ENCODE measurements at regions not wholly inside any gene's neighbourhood (a gene's known extent, or its start where the extent isn't known, plus 50 kb on each side); places are given as distances from the start of the nearest gene placed in this dataset.
A peak's percentile ranks its signal among the peaks of the same experiment; 100 is the strongest.

DNA sequence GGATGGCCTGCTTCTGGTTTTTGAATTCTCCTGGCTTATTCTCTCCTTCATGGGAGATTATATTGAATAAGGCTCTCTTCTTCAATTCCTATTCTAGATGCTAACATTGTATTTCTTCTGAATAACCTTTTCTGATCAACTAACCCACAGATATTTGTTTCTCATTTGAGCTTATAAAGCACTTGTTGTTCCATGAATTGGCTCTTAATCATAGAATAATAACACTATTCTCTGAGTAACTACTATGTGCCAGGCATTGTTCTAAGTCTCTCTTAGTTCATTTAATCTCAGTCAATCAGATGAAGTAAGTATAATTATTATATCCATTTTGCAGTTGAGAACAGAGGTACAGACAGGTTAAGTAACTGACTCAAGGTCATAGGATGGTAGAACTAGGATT, 136.3 kb upstream of the MLIP start:
- no peaks in the 10 kb centered on the region for H3K27me3 ChIP-seq (ENCODE audit: insufficient read depth, low read length)
- Mint-ChIP-seq H3K27ac (no peak overlapping the region), H3K27me3 (peaks cover 9 to 12% of the 10 kb centered on the region in 2 donors), H3K36me3 (no peaks in the 10 kb centered on the region), H3K9me3 (no peaks in the 10 kb centered on the region), H3K4me1 (no peaks in the 10 kb centered on the region), H3K4me3 (no peak overlapping the region)
- no peak for DNase-seq
- H3K4me1 ChIP-seq (ENCODE audit: insufficient read depth, low read length) = no peaks in the 10 kb centered on the region
- H3K27ac ChIP-seq (ENCODE audit: low read depth, low read length) = no peak overlapping the region
- no peaks in the 10 kb centered on the region for H3K9me3 ChIP-seq (ENCODE audit: control insufficient read depth in 1 of 2, low read length in 2 of 2)
- POLR2A ChIA-PET (ENCODE audit: partially characterized antibody) = no interaction called here
- H3K4me3 ChIP-seq (ENCODE audit: low read length in 2 of 2) = no peak overlapping the region
- H3K36me3 ChIP-seq (ENCODE audit: insufficient read depth, low read length) = no peaks in the 10 kb centered on the region
- CTCF ChIA-PET (ENCODE audit: partially characterized antibody) = no interaction called here
- intact Hi-C loops (cut with micrococcal nuclease) = no loop called here

DNA sequence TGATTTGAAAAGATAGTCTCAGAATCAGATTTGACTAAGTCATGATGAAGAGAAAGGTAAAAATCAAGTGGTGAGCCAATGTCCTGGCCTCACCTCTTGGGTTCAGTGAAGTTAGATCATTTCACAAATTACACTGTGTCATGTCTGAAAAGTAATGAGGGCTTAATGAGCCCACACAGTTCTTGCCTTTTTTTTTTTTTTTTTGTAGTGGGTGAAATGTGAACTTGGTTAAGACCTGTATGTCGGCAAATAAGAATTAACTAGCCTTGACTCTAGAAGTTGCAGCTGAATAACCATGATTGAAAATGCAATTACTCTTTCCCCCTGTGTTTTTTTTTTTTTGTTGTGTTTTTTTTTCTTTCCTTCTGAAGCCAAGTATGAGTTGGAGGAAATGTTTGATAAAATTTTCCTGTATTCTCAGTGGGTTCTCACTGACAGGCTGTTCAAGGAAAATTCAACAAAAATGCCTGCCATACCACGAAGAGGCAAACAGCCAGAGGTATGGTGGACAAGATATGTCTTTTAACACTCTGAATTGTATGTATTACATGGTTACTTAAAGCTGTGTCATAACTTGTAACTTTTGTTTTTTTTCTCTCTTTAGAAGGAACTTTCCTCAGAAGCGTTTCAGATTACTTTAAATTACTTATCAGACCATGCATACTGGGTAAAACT, 135.2 kb upstream of the MLIP start:
- Mint-ChIP-seq H3K9me3 (no peaks in the 10 kb centered on the region), H3K4me1 (no peaks in the 10 kb centered on the region), H3K27me3 (peaks cover 8 to 9% of the 10 kb centered on the region in 2 donors), H3K27ac (no peak overlapping the region), H3K36me3 (no peaks in the 10 kb centered on the region), H3K4me3 (no peak overlapping the region)
- ChIA-PET CTCF (ENCODE audit: partially characterized antibody) (interaction anchor here (0.9 to 1.9 kb wide), 3 partner anchors 9 to 18 kb away, joined by 3 to 5 read pairs (median 3); no protein-coding TSS in a partner anchor), POLR2A (ENCODE audit: partially characterized antibody) (no interaction called here)
- no peak for DNase-seq
- Histone ChIP-seq H3K36me3 (ENCODE audit: insufficient read depth, low read length) (no peaks in the 10 kb centered on the region), H3K4me3 (ENCODE audit: low read length in 2 of 2) (no peak overlapping the region), H3K27me3 (ENCODE audit: insufficient read depth, low read length) (no peaks in the 10 kb centered on the region), H3K9me3 (ENCODE audit: control insufficient read depth in 1 of 2, low read length in 2 of 2) (no peaks in the 10 kb centered on the region), H3K4me1 (ENCODE audit: insufficient read depth, low read length) (no peaks in the 10 kb centered on the region), H3K27ac (ENCODE audit: low read depth, low read length) (no peak overlapping the region)
- intact Hi-C loops (cut with micrococcal nuclease) = no loop called here

DNA sequence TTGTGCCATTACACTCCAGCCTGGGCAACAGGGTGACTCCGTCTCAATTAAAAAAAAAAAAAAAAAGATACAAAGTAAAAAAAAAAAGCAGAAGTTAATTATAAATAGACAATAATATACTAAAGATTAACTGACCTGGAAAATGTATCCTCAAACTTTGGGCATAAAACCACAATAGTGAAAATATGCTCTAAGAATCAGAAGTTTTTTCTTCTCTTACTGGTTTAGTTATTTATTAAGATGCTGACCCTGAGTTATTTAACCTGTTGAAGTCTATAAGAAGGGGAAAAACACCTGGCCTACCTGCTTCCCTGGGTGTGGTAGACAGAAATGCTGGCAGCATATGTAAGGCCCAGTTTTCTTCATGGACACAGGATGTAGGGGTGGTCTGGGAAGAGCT, 133.7 kb upstream of the MLIP start:
- H3K4me3 ChIP-seq (ENCODE audit: low read length in 2 of 2) = no peak overlapping the region
- H3K4me1 ChIP-seq (ENCODE audit: insufficient read depth, low read length) = no peaks in the 10 kb centered on the region
- H3K9me3 ChIP-seq (ENCODE audit: control insufficient read depth in 1 of 2, low read length in 2 of 2) = no peaks in the 10 kb centered on the region
- no peaks in the 10 kb centered on the region for H3K9me3 Mint-ChIP-seq
- H3K27ac Mint-ChIP-seq = no peak overlapping the region
- DNase-seq = no peak
- no peak overlapping the region for H3K4me3 Mint-ChIP-seq
- intact Hi-C loops (cut with micrococcal nuclease) = no loop called here
- POLR2A ChIA-PET (ENCODE audit: partially characterized antibody) = no interaction called here
- H3K27me3 Mint-ChIP-seq = peaks cover 7 to 8% of the 10 kb centered on the region in 2 donors
- H3K27ac ChIP-seq (ENCODE audit: low read depth, low read length) = no peak overlapping the region
- H3K27me3 ChIP-seq (ENCODE audit: insufficient read depth, low read length) = no peaks in the 10 kb centered on the region
- CTCF ChIA-PET (ENCODE audit: partially characterized antibody) = interaction anchor here (1.9 kb wide), 1 partner anchor 9 kb away, joined by 5 read pairs; no protein-coding TSS in a partner anchor
- H3K36me3 Mint-ChIP-seq = no peaks in the 10 kb centered on the region
- H3K36me3 ChIP-seq (ENCODE audit: insufficient read depth, low read length) = no peaks in the 10 kb centered on the region
- H3K4me1 Mint-ChIP-seq = no peaks in the 10 kb centered on the region

GRCh38 chr6:53979468-53980067, 131.7 kb upstream of the MLIP start:
- H3K4me1 ChIP-seq (ENCODE audit: insufficient read depth, low read length) = no peaks in the 10 kb centered on the region
- intact Hi-C loops (cut with micrococcal nuclease) = no loop called here
- no peak overlapping the region for H3K4me3 ChIP-seq (ENCODE audit: low read length in 2 of 2)
- no peaks in the 10 kb centered on the region for H3K9me3 ChIP-seq (ENCODE audit: control insufficient read depth in 1 of 2, low read length in 2 of 2)
- Mint-ChIP-seq H3K27me3 (peaks cover 6 to 7% of the 10 kb centered on the region in 2 donors), H3K4me1 (no peaks in the 10 kb centered on the region), H3K4me3 (no peak overlapping the region), H3K9me3 (no peaks in the 10 kb centered on the region), H3K27ac (no peak overlapping the region), H3K36me3 (no peaks in the 10 kb centered on the region)
- no peaks in the 10 kb centered on the region for H3K36me3 ChIP-seq (ENCODE audit: insufficient read depth, low read length)
- no peaks in the 10 kb centered on the region for H3K27me3 ChIP-seq (ENCODE audit: insufficient read depth, low read length)
- DNase-seq = peak in 3 of 5 donors; percentile 9 to 20 (median 9)
- ChIA-PET CTCF (ENCODE audit: partially characterized antibody) (no interaction called here), POLR2A (ENCODE audit: partially characterized antibody) (no interaction called here)
- no peak overlapping the region for H3K27ac ChIP-seq (ENCODE audit: low read depth, low read length)

GRCh38 chr6:53982366-53983050, 128.7 kb upstream of the MLIP start:
- Histone ChIP-seq H3K36me3 (ENCODE audit: insufficient read depth, low read length) (no peaks in the 10 kb centered on the region), H3K4me3 (ENCODE audit: low read length in 2 of 2) (no peak overlapping the region), H3K27me3 (ENCODE audit: insufficient read depth, low read length) (no peaks in the 10 kb centered on the region), H3K27ac (ENCODE audit: low read depth, low read length) (no peak overlapping the region), H3K4me1 (ENCODE audit: insufficient read depth, low read length) (no peaks in the 10 kb centered on the region), H3K9me3 (ENCODE audit: control insufficient read depth in 1 of 2, low read length in 2 of 2) (no peaks in the 10 kb centered on the region)
- ChIA-PET CTCF (ENCODE audit: partially characterized antibody) (interaction anchor here (0.5 to 1.4 kb wide), 2 partner anchors 16 to 80 kb away, joined by 3 to 4 read pairs; no protein-coding TSS in a partner anchor), POLR2A (ENCODE audit: partially characterized antibody) (no interaction called here)
- Mint-ChIP-seq H3K4me3 (no peak overlapping the region), H3K9me3 (no peaks in the 10 kb centered on the region), H3K27me3 (peaks cover 5 to 6% of the 10 kb centered on the region in 2 donors), H3K36me3 (no peaks in the 10 kb centered on the region), H3K27ac (no peak overlapping the region), H3K4me1 (no peaks in the 10 kb centered on the region)
- intact Hi-C loops (cut with micrococcal nuclease) = no loop called here
- DNase-seq = no peak

DNA sequence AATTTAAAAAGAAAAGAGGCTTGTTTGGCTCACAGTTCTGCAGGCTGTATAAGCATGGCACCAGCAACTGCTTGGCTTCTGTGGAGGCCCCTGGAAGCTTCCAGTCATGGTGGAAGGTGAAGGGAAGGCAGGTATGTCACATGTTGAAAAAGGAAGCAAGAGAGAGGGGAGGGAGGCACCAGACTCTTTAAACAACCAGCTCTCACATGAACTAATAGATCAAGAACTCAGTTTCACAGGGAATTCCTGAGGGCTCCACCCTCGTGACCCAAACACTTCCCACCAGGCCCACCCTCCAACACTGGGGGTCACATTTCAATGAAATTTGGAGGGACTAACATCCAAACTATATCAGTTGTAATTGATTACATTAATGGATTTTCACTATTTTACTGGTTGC, 127.9 kb upstream of the MLIP start:
- intact Hi-C loops (cut with micrococcal nuclease) = no loop called here
- CTCF ChIA-PET (ENCODE audit: partially characterized antibody) = interaction anchor here (1.6 kb wide), 1 partner anchor 12 kb away, joined by 3 read pairs; no protein-coding TSS in a partner anchor

DNA sequence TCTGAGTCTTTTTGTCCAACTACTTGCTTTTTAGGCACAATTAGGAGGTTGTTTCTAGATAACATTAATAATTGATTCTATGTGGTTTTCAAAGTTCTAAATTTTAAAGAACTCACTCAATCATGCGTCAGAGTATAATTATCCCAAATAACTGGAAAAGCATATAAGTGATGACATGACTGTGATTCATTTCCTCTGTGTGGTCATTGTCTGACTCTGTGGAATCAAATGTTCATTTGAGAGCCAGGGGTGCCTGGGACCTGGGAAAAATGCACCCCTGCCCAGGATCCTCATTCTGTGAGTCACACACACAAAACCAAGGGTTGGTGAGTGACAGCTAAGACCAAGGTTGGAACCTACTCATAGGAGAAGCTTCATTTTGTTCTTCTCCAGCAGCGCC, 127.1 kb upstream of the MLIP start:
- Mint-ChIP-seq H3K4me1 (no peaks in the 10 kb centered on the region), H3K4me3 (no peak overlapping the region), H3K27ac (no peak overlapping the region), H3K36me3 (no peaks in the 10 kb centered on the region), H3K9me3 (no peaks in the 10 kb centered on the region), H3K27me3 (peaks cover 2 to 3% of the 10 kb centered on the region in 2 donors)
- POLR2A ChIA-PET (ENCODE audit: partially characterized antibody) = no interaction called here
- CTCF ChIA-PET (ENCODE audit: partially characterized antibody) = interaction anchor here (1.0 to 1.6 kb wide), 2 partner anchors 12 to 195 kb away, joined by 3 read pairs; no protein-coding TSS in a partner anchor
- H3K36me3 ChIP-seq (ENCODE audit: insufficient read depth, low read length) = no peaks in the 10 kb centered on the region
- DNase-seq = no peak
- intact Hi-C loops (cut with micrococcal nuclease) = no loop called here
- no peaks in the 10 kb centered on the region for H3K27me3 ChIP-seq (ENCODE audit: insufficient read depth, low read length)
- no peak overlapping the region for H3K4me3 ChIP-seq (ENCODE audit: low read length in 2 of 2)
- H3K4me1 ChIP-seq (ENCODE audit: insufficient read depth, low read length) = no peaks in the 10 kb centered on the region
- H3K27ac ChIP-seq (ENCODE audit: low read depth, low read length) = no peak overlapping the region
- no peaks in the 10 kb centered on the region for H3K9me3 ChIP-seq (ENCODE audit: control insufficient read depth in 1 of 2, low read length in 2 of 2)

More for the DNA sequence above, 127.9 kb upstream of the MLIP start:
- no peaks in the 10 kb centered on the region for H3K4me1 ChIP-seq (ENCODE audit: insufficient read depth, low read length)
- H3K36me3 Mint-ChIP-seq = no peaks in the 10 kb centered on the region
- no peak overlapping the region for H3K4me3 Mint-ChIP-seq
- H3K27me3 Mint-ChIP-seq = peaks cover 2 to 3% of the 10 kb centered on the region in 2 donors
- POLR2A ChIA-PET (ENCODE audit: partially characterized antibody) = no interaction called here
- no peaks in the 10 kb centered on the region for H3K36me3 ChIP-seq (ENCODE audit: insufficient read depth, low read length)
- no peak for DNase-seq
- H3K27ac Mint-ChIP-seq = no peak overlapping the region
- no peaks in the 10 kb centered on the region for H3K9me3 Mint-ChIP-seq
- no peaks in the 10 kb centered on the region for H3K9me3 ChIP-seq (ENCODE audit: control insufficient read depth in 1 of 2, low read length in 2 of 2)
- no peaks in the 10 kb centered on the region for H3K4me1 Mint-ChIP-seq
- no peak overlapping the region for H3K27ac ChIP-seq (ENCODE audit: low read depth, low read length)
- no peak overlapping the region for H3K4me3 ChIP-seq (ENCODE audit: low read length in 2 of 2)
- H3K27me3 ChIP-seq (ENCODE audit: insufficient read depth, low read length) = no peaks in the 10 kb centered on the region
